ENCODE measurements at regions not wholly inside any gene's neighbourhood (a gene's known extent, or its start where the extent isn't known, plus 50 kb on each side); places are given as distances from the start of the nearest gene placed in this dataset.

DNA sequence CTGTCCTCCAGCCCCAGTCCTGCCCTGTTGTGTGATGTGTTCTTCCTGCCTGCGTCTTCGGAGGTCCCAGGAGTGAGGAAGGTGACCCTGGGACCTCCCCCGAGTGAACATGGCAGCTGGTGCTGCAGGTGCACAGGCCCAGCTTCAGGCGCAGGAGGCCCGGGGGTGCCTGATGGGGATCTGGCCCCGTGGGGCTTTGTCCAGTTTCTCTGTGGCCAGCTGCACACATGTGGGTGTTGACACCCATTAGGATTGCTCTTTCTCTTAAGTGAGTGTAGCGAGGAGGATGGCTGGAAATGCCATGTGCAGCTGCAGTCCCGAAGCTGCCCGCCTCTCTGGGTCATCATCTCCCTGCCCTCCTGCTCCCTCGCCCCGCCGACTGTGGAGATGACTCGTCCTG, 1279.7 kb downstream of the BRD1 start:
- H3K27ac ChIP-seq, result no peak overlapping the region
- H3K4me1 ChIP-seq (ENCODE audit: control insufficient read depth in 1 of 2, low read depth in 2 of 2), result no peaks in the 10 kb centered on the region
- no peaks in the 10 kb centered on the region for H3K9me3 ChIP-seq
- ATAC-seq (ENCODE audit: insufficient number of reproducible peaks, low FRiP score, low read depth), result no peak
- no peaks in the 10 kb centered on the region for H3K27me3 ChIP-seq (replicated peaks; ENCODE audit: insufficient read depth)
- no peak for DNase-seq (ENCODE audit: low spot score)
- H3K4me3 ChIP-seq, result no peak overlapping the region
- no peaks in the 10 kb centered on the region for H3K36me3 ChIP-seq
- TF ChIP-seq, protein P1, sequence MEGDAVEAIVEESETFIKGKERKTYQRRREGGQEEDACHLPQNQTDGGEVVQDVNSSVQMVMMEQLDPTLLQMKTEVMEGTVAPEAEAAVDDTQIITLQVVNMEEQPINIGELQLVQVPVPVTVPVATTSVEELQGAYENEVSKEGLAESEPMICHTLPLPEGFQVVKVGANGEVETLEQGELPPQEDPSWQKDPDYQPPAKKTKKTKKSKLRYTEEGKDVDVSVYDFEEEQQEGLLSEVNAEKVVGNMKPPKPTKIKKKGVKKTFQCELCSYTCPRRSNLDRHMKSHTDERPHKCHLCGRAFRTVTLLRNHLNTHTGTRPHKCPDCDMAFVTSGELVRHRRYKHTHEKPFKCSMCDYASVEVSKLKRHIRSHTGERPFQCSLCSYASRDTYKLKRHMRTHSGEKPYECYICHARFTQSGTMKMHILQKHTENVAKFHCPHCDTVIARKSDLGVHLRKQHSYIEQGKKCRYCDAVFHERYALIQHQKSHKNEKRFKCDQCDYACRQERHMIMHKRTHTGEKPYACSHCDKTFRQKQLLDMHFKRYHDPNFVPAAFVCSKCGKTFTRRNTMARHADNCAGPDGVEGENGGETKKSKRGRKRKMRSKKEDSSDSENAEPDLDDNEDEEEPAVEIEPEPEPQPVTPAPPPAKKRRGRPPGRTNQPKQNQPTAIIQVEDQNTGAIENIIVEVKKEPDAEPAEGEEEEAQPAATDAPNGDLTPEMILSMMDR (IDR thresholded peaks at IDR 0.05), result no peak

DNA sequence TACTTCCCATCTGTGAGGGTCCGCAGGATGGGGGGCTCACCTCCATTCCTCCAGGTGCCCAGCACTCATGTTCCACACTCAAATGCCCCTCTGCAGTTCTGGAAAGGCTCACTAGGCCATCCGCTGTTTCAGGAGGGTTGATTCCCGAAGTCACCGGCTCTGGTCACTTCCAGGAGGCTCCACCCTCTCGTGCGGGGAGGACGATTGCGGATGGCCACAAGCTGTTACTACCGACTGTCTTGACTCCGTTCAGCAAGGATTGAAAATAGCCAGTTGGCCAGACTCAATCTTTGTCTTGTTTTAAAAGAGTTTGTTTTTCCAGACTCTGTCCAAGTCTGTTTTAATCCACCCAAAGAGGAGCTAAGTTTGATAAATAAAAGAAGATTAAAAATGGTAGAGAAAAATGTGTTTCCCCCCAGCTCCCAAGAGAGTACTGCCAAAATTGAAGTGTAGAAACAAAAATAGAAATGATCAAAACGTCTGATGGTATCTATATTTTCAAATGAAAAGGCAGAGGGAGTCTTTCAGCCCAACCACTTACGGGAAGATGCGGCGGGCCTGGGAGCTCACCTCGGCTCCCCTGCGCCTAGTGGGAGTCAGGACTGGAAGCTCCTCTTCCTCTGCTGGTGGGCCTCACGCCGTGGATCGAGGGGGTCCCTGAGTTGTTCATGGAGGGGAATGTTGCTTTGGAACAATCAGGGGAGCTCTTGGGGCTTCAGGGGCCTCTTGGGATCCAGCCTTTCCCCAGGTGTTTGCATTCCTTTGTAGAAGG, 1280.8 kb downstream of the BRD1 start:
- no peaks in the 10 kb centered on the region for H3K27me3 ChIP-seq (replicated peaks; ENCODE audit: insufficient read depth)
- no peaks in the 10 kb centered on the region for H3K4me1 ChIP-seq (ENCODE audit: control insufficient read depth in 1 of 2, low read depth in 2 of 2)

DNA sequence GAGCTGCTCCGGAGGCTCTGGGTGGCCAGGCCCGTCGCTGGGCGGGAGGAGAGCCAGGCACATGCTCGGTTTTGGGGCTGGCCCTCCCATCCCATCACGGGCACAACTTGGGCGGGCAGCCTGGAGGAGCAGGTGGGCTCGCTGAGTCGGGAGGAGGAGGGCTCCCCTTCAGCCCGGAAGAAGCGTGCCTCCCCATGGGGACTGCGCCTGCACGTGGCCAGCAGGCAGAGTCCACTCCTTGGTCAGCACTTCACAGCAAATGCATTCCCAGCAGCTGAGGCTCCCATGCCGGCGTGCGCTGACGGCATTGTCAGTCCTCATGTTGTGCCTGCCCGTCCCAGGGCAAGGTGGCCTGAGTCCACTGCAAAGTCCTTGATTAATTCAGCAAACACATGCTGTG, 1281.7 kb downstream of the BRD1 start:
- H3K27me3 ChIP-seq (replicated peaks; ENCODE audit: insufficient read depth), result no peaks in the 10 kb centered on the region
- no peaks in the 10 kb centered on the region for H3K4me1 ChIP-seq (ENCODE audit: control insufficient read depth in 1 of 2, low read depth in 2 of 2)
- H3K27ac ChIP-seq, result no peak overlapping the region
- H3K4me3 ChIP-seq, result no peak overlapping the region
- H3K9me3 ChIP-seq, result no peaks in the 10 kb centered on the region
- no peak for DNase-seq (ENCODE audit: low spot score)
- no peak for ATAC-seq (ENCODE audit: insufficient number of reproducible peaks, low FRiP score, low read depth)
- no peaks in the 10 kb centered on the region for H3K36me3 ChIP-seq
- TF ChIP-seq, protein P1 (IDR thresholded peaks at IDR 0.05), result no peak

More for the DNA sequence above, 1280.8 kb downstream of the BRD1 start:
- Histone ChIP-seq H3K9me3 (no peaks in the 10 kb centered on the region), H3K27ac (no peak overlapping the region), H3K36me3 (no peaks in the 10 kb centered on the region), H3K4me3 (no peak overlapping the region)
- DNase-seq (ENCODE audit: low spot score) (no peak), ATAC-seq (ENCODE audit: insufficient number of reproducible peaks, low FRiP score, low read depth) (no peak)
- TF ChIP-seq, protein P1 (IDR thresholded peaks at IDR 0.05), result no peak

DNA sequence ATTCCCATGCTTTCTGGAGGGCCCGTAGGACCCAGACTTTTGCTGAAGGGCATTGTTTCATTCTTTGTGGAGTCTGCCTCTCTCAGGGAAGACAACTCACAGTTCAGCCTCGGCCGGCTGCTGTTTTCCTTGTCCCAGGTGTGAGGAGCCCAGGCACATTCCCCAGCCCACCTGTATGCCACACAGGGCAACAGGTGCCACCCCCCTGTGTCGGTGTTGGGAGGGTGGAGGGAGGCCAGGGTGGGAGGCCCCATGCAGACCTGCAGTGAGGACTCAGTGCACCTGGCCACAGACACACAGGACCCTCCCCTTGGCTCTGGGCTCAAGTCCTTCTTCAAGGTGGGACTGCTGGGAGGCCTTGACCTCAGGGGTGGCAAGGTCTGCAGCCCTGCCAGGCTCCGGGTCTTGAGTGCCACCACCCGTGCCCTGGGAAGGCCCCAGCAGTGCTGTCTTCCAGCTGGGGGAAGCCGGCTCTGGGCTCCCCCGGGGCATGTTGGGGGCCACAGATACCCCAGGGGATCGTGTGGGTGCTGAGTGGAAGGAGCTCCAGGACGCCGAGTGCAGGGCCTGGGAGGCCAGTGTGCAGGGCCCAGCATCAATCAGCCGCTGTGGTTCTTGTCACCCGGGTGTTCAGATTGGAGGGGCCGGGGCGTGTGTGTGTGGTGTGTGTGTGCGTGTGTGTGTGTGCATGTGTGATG, 1286.1 kb downstream of the BRD1 start:
- Histone ChIP-seq H3K36me3 (no peaks in the 10 kb centered on the region), H3K9me3 (no peaks in the 10 kb centered on the region), H3K27ac (no peak overlapping the region), H3K4me1 (ENCODE audit: control insufficient read depth in 1 of 2, low read depth in 2 of 2) (peaks cover 0 to 19% of the 10 kb centered on the region in 2 donors), H3K4me3 (no peak overlapping the region), H3K27me3 (replicated peaks; ENCODE audit: insufficient read depth) (no peaks in the 10 kb centered on the region)
- TF ChIP-seq, protein P1 (IDR thresholded peaks at IDR 0.05), result no peak
- no peak for DNase-seq (ENCODE audit: low spot score)
- ATAC-seq (ENCODE audit: insufficient number of reproducible peaks, low FRiP score, low read depth), result no peak

DNA sequence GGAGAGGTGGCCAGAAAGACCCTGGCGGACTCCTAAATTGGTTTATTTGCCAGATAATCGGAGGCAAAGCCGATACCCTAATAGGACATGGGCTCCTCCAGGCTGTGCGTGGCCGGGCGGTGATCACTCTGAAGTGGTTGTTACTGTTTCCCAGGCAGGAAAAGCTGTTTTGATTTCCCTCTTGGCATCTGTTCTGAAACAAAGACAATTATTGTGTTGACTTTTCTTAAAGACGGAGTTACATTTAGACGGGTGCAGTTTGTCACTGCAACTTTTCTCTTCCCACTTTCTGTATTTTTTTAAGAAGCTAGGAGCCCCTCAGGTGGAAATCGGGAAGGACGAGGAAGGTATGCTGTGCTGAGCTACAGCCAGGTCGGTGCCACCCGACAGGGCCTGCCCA, 1288.4 kb downstream of the BRD1 start:
- DNase-seq (ENCODE audit: low spot score) (no peak), ATAC-seq (ENCODE audit: insufficient number of reproducible peaks, low FRiP score, low read depth) (no peak)
- Histone ChIP-seq H3K27ac (no peak overlapping the region), H3K36me3 (no peaks in the 10 kb centered on the region), H3K9me3 (no peaks in the 10 kb centered on the region), H3K4me3 (no peak overlapping the region), H3K4me1 (ENCODE audit: control insufficient read depth in 1 of 2, low read depth in 2 of 2) (peaks cover 0 to 26% of the 10 kb centered on the region in 2 donors), H3K27me3 (replicated peaks; ENCODE audit: insufficient read depth) (no peaks in the 10 kb centered on the region)
- TF ChIP-seq, protein P1 (IDR thresholded peaks at IDR 0.05), result no peak
